DMS153 (cell line): ENCODE measurements at regions not wholly inside any gene's neighbourhood (a gene's known extent, or its start where the extent isn't known, plus 50 kb on each side); places are given as distances from the start of the nearest gene placed in this dataset.
A peak's percentile ranks its signal among the peaks of the same experiment; 100 is the strongest.

Experiments used
- DNase-seq: peaks from one replicate; lab custom pipeline; 2025; lab: John Stamatoyannopoulos, UW

GRCh38 chr12:132439333-132439904, 50.5 kb upstream of the FBRSL1 start:
- no peak for DNase-seq

GRCh38 chr12:132438726-132439125, 51.2 kb upstream of the FBRSL1 start:
- DNase-seq, result no peak

- no peak for DNase-seq
These were observed 51.8 kb upstream of the FBRSL1 start for GRCh38 chr12:132437943-132438700.

GRCh38 chr12:132437252-132437932, 52.6 kb upstream of the FBRSL1 start:
- peak; percentile 24 for DNase-seq

- DNase-seq, result no peak
These were observed 53.1 kb upstream of the FBRSL1 start for GRCh38 chr12:132436791-132437251.

- no peak for DNase-seq
These were observed 54.3 kb upstream of the FBRSL1 start for GRCh38 chr12:132435486-132436187.

- no peak for DNase-seq
These were observed 56.1 kb upstream of the FBRSL1 start for GRCh38 chr12:132433641-132434395.

- no peak for DNase-seq
These were observed 57.0 kb upstream of the FBRSL1 start for GRCh38 chr12:132432721-132433577.

- no peak for DNase-seq
These were observed 57.7 kb upstream of the FBRSL1 start for GRCh38 chr12:132432126-132432705.

GRCh38 chr12:132430838-132431774, 58.8 kb upstream of the FBRSL1 start:
- peak; percentile 46 for DNase-seq

GRCh38 chr12:132429946-132430643, 59.9 kb upstream of the FBRSL1 start:
- peak; percentile 92 for DNase-seq

GRCh38 chr12:132429602-132429945, 60.4 kb upstream of the FBRSL1 start:
- no peak for DNase-seq

GRCh38 chr12:132428936-132429601, 60.9 kb upstream of the FBRSL1 start:
- no peak for DNase-seq

GRCh38 chr12:132427999-132428935, 61.7 kb upstream of the FBRSL1 start:
- peak; percentile 38 for DNase-seq

GRCh38 chr12:132427174-132427768, 62.7 kb upstream of the FBRSL1 start:
- DNase-seq, result no peak

GRCh38 chr12:132426349-132427173, 63.4 kb upstream of the FBRSL1 start:
- no peak for DNase-seq
